Rectal smooth muscle tissue (tissue), 1 donor: ENCODE measurements at regions not wholly inside any gene's neighbourhood (a gene's known extent, or its start where the extent isn't known, plus 50 kb on each side); places are given as distances from the start of the nearest gene placed in this dataset.

Source experiments
- H3K27ac ChIP-seq: one replicate; pipeline ENCODE4 v1.7.0; 2013; ENCODE audit warnings: low read depth, low read length, inconsistent platforms
- H3K27me3 ChIP-seq: one replicate; pipeline ENCODE4 v1.7.0; 2013; ENCODE audit warnings: low read length; ENCODE audit not compliant: control insufficient read depth, insufficient read depth
- H3K36me3 ChIP-seq: one replicate; pipeline ENCODE4 v1.7.0; 2013; ENCODE audit warnings: low read length; ENCODE audit not compliant: control insufficient read depth, insufficient read depth
- H3K4me1 ChIP-seq: one replicate; pipeline ENCODE4 v1.7.0; 2013; ENCODE audit warnings: low read length; ENCODE audit not compliant: control insufficient read depth, insufficient read depth
- H3K4me3 ChIP-seq: one replicate; pipeline ENCODE4 v1.7.0; 2013; ENCODE audit warnings: low read length
- H3K9ac ChIP-seq: one replicate; pipeline ENCODE4 v1.7.0; 2013; ENCODE audit warnings: low read length

DNA sequence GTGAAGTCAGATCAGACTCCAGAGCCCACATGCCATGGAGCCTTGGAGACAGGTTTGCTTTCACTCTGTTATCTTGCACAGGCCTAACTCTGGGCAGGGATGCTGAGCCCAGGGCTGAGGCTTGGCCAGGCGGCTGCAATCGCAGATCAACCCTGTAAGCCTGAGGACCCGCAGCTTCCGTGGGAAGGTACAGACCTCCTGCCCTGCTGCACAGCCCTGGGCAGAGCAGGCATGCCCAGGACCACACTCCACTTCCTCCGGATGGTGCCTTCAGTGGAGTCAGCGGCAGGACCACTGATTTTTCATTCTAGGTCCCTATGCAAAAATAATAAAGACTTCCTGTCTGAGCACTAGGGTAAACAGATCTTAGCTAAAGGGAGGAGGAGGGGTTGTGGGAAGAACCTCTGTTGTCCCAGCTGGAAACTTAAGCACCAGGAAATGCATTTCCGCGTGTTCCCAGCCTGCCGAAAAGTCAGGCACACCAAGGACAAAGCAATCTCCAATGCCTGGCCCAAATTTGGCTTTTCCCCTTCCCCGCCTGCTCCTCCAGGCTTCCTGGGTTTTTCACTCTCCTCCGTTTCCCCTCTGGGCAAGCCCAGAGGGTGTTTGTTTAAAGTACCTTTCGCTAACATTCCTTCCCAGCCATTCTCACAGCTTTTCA is 87.3 kb downstream of the KCTD15 start:
- Histone ChIP-seq H3K27me3 (no peaks in the 10 kb centered on the region), H3K9ac (no peak overlapping the region), H3K4me3 (no peak overlapping the region), H3K27ac (no peak overlapping the region), H3K36me3 (no peaks in the 10 kb centered on the region), H3K4me1 (no peaks in the 10 kb centered on the region)

DNA sequence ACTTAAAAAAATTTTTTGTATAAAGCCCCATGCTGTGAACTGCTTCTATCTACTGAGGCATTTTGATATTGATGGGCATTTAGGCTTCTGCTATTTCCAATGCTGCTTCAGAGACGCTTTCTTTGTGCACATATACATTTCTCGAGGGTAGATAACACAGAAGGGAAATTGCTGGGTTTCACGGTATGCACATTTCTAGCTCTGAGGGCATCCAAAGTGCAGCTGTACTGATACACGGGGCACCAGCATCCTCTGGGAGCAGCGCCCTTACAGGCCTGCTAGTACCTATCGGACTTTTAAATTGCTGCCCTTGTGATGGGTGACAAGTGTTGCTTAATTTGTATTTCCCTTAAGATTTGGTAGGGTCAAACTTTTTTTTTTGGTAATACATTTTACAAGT is 88.6 kb downstream of the KCTD15 start:
- Histone ChIP-seq H3K4me3 (no peak overlapping the region), H3K36me3 (no peaks in the 10 kb centered on the region), H3K27me3 (no peaks in the 10 kb centered on the region), H3K4me1 (no peaks in the 10 kb centered on the region), H3K9ac (no peak overlapping the region), H3K27ac (no peak overlapping the region)

DNA sequence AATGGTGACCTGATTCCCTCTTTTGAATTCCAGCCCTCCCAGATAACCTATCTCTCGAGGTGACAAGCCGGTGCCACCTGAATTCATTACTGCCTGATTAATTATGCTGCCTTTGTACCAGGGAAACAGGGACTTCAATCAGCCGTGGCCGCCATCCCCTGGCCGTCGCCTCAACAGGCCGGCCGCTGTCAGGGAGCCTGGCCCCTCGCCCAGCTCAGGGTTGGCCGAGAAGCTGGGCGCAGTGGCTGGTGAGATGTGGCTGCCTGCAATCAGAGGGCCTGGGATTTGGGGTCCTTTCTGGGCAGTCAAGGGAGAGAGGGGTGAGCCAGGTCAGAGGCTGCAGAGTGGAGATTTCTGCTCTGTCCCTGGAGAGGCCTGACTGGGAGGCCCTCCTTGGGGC is 91.2 kb downstream of the KCTD15 start:
- no peak overlapping the region for H3K9ac ChIP-seq
- H3K27ac ChIP-seq: no peak overlapping the region
- no peaks in the 10 kb centered on the region for H3K27me3 ChIP-seq
- H3K36me3 ChIP-seq: no peaks in the 10 kb centered on the region
- no peaks in the 10 kb centered on the region for H3K4me1 ChIP-seq
- H3K4me3 ChIP-seq: no peak overlapping the region

DNA sequence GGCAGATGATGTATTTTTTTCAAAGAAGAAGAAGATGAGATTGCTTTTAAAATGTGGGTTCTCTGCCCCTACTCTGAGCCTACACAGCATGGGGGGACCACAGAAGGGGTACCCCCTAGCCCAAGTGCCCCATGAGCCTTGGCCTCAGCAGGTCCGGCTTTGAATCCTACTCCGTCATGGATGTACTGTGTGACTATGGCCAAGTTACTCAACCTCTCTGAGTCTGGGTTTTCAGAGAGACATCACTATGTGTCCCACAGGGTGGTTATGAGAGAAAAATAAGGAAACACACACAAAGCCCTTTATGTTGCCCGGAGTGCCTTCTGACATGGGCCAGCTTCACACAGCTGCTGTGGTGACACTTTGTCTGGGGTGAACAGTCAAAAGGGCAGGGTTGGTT is 92.0 kb downstream of the KCTD15 start:
- H3K9ac ChIP-seq: no peak overlapping the region
- H3K27me3 ChIP-seq: no peaks in the 10 kb centered on the region
- no peak overlapping the region for H3K4me3 ChIP-seq
- H3K36me3 ChIP-seq: no peaks in the 10 kb centered on the region
- no peak overlapping the region for H3K27ac ChIP-seq
- H3K4me1 ChIP-seq: no peaks in the 10 kb centered on the region

DNA sequence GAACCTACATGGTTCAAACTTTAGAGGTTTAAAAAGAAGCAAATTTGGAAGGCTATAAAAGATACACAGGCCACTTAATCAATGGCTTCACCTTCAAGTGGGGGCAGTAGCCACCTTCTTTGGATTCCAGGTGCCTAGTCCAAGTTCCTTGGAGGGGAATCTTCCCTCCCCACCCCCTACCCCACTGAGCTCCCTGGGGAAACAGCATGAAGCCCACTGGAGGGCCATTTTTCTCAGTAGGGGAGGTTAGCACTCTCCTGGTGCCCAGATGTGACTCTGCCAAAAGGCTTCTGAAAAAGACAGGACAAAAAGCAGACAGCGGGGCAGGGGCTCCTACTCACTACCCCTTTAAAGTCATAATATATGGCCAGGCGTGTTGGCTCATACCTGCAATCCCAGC is 93.9 kb downstream of the KCTD15 start:
- Histone ChIP-seq H3K27me3 (no peaks in the 10 kb centered on the region), H3K9ac (no peak overlapping the region), H3K4me3 (no peak overlapping the region), H3K27ac (no peak overlapping the region), H3K4me1 (no peaks in the 10 kb centered on the region), H3K36me3 (no peaks in the 10 kb centered on the region)

DNA sequence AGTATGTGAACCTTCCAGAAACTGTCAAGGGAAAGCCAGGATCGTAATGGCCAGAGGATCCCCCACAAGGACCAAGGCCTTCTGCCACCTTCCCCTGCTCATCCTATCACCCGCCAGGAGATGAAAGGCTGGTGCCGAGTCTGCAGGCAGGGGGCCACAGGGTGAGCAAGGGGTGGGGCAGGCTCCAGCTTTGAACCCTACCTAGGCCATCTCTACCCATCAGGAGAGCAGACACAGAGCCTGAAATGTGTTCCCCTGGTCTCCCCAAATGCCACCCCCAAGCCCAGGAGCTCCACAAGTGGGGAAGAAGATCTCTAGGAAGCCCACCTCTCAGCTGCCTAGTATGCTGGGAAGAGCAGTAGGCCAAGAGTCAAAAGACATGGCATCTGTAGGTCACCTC is 95.1 kb downstream of the KCTD15 start:
- no peaks in the 10 kb centered on the region for H3K4me1 ChIP-seq
- H3K36me3 ChIP-seq: no peaks in the 10 kb centered on the region
- H3K27ac ChIP-seq: no peak overlapping the region
- no peaks in the 10 kb centered on the region for H3K27me3 ChIP-seq
- no peak overlapping the region for H3K4me3 ChIP-seq
- no peak overlapping the region for H3K9ac ChIP-seq

DNA sequence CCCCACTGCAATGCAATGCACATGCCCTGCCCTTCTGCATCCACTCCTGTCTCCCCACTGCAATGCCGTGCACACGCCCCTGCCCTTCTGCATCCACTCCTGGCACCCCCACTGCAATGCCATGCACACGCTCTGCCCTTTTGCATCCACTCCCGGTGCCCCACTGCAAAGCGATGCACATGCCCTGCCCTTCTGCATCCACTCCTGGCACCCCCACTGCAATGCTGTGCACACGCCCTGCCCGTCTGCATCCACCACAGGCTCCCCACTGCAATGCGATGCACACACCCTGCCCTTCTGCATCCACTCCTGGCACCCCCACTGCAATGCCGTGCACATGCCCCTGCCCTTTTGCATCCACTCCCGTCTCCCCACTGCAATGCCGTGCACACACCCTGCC is 98.1 kb downstream of the KCTD15 start:
- Histone ChIP-seq H3K27me3 (no peaks in the 10 kb centered on the region), H3K4me1 (no peaks in the 10 kb centered on the region), H3K36me3 (no peaks in the 10 kb centered on the region), H3K27ac (no peak overlapping the region), H3K4me3 (no peak overlapping the region), H3K9ac (no peak overlapping the region)

DNA sequence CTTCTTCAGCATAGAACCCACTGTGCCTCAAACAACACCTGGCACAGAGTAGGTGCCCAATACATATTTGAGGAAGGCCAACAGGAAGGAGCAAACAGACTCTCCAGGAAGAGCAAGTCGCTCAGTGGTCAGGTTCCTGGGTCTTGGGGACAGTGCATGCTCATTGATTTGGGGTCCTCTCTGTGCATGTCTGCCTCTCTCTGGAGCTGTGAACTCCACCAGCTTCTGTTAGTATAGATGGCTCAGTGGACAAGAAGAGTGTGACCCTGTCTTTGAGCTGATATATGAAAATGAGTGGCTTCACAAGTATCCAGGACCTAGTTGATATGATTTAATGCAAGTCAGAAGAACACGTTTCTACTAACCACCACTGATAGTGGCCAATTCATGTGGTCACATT is 98.7 kb downstream of the KCTD15 start:
- Histone ChIP-seq H3K27ac (no peak overlapping the region), H3K9ac (no peak overlapping the region), H3K4me3 (no peak overlapping the region), H3K36me3 (no peaks in the 10 kb centered on the region), H3K27me3 (no peaks in the 10 kb centered on the region), H3K4me1 (no peaks in the 10 kb centered on the region)

DNA sequence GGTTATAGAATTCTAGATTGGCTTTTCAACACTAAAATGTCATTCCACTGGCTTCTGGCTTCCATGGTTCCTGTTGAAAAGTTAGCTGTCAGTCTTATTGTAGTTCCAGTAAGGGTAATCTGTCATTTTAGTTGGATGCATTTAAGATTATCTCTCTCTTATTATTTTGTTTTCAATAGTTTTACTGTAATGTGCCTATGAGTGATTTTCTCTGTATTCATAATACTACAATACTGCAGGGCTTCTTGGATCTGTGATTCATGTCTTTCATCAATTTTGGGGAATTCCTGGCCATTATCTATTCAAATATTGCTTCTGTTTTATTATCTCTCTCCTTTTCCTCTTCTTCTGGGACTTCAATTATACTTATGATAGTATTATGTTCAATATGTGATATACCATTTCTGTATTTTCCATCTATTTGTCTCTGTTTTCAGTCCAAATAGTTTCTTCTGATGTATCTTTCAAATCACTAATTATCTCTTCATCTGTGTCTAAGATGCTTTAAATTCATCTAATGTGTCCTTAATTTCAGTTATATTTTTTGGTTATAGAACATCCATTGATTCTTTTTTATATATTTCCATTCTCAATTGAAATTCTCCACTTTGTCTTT is 101.5 kb downstream of the KCTD15 start:
- Histone ChIP-seq H3K9ac (no peak overlapping the region), H3K4me1 (no peaks in the 10 kb centered on the region), H3K27ac (no peak overlapping the region), H3K4me3 (no peak overlapping the region), H3K27me3 (no peaks in the 10 kb centered on the region), H3K36me3 (no peaks in the 10 kb centered on the region)

DNA sequence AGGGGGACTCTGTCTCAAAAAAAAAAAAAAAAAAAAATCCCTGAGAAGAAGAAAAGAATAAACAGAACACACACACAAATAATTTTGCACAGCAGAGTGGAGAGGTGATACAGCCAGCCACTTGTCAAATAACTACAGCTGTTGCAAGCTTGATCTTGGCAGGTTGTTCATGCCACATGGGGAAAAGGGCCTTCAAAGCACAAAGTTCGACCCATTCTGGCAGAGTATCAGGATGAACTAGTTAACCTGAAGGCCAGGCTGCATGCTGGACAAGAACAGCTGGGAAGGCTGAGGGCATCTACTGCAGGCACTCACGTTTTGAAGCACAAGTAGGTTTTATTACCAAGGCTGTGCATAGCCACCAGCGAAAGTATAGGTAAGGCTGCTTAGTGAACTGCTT is 104.1 kb downstream of the KCTD15 start:
- Histone ChIP-seq H3K36me3 (no peaks in the 10 kb centered on the region), H3K27ac (no peak overlapping the region), H3K4me1 (no peaks in the 10 kb centered on the region), H3K27me3 (no peaks in the 10 kb centered on the region), H3K9ac (no peak overlapping the region), H3K4me3 (no peak overlapping the region)

DNA sequence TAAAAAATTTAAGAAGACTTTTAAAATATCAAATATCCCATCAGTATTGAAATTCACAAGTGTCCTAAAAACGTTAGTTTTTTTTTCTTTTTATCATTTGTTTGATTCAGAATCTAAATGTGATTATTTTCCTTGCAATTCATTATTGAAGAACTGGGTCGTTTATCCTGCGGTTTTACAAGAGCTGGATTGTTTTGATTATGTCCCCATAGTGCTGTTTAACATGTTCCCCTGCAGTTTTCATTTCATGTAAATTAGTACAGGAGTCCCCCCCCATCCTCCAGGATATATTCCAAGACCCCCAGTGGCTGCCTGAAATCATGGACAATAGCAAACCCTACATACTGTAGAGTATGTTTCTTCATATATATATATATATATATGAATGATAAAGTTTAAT is 105.7 kb downstream of the KCTD15 start:
- Histone ChIP-seq H3K9ac (no peak overlapping the region), H3K27me3 (no peaks in the 10 kb centered on the region), H3K36me3 (no peaks in the 10 kb centered on the region), H3K27ac (no peak overlapping the region), H3K4me1 (no peaks in the 10 kb centered on the region), H3K4me3 (no peak overlapping the region)

DNA sequence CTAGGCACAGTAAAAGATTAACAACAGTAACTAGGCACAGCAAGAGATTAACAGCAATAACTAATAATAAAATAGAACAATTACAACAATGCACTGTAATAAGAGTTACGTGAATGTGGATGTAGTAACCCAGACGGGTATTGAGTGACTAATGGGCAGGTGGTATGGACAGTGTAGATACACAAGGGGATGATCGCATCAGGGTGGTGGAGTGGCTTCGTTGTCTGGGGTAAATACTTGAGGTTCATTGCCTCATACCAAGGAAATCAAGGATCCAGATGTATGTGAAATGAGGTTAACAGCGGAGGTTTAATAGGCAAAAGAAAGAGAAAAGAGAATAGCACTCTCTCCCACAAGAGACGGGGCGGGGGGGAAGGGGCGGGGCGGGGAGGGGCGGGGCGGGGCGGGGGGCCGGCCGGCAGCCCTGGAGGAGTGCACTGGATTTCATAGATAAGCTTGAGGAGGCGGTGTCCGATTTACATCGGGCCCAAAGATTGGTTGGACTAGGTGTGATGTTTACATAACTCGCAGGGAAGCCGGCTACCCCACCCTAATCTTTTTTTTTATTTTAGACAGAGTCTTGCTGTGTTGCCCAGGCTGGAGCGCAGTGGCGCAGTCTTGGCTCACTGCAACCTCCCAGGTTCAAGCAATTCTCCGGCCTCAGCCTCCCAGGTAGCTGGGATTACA is 106.3 kb downstream of the KCTD15 start:
- Histone ChIP-seq H3K36me3 (no peaks in the 10 kb centered on the region), H3K9ac (no peak overlapping the region), H3K4me1 (no peaks in the 10 kb centered on the region), H3K27me3 (no peaks in the 10 kb centered on the region), H3K27ac (no peak overlapping the region), H3K4me3 (no peak overlapping the region)

DNA sequence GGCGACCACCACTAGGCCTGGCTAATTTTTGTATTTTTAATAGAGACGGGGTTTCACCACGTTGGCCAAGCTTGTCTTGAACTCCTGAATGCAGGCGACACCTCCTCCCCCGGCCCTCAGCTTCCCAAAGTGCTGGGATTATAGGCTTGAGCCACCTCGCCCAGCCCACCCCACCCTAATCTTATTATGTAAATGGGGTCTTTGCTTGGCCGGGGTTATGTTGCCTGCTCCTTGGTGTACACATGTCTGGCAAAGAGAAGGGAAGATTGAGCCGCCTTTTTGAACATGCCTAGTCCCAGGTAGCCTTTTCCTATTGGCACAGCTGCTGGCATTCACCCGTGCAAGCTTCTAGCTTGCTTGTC is 106.8 kb downstream of the KCTD15 start:
- H3K27me3 ChIP-seq: no peaks in the 10 kb centered on the region

More for the DNA sequence above, 106.8 kb downstream of the KCTD15 start:
- no peak overlapping the region for H3K4me3 ChIP-seq
- no peaks in the 10 kb centered on the region for H3K36me3 ChIP-seq
- H3K27ac ChIP-seq: no peak overlapping the region
- H3K4me1 ChIP-seq: no peaks in the 10 kb centered on the region
- no peak overlapping the region for H3K9ac ChIP-seq
